Right lobe of liver (tissue), 4 donors: ENCODE measurements at regions not wholly inside any gene's neighbourhood (a gene's known extent, or its start where the extent isn't known, plus 50 kb on each side); places are given as distances from the start of the nearest gene placed in this dataset.

ENCODE experiments used
- POLR2A ChIP-seq: fragments of 450-650 bp; IDR thresholded peaks from one replicate; pipeline ENCODE4 v1.6.1; 2017; ENCODE audit warnings: antibody characterized with exemption, mild to moderate bottlenecking
- TF ChIP-seq, protein P1 (sequence below), 4 donors: fragments of 200-600 bp in 3 of 4; fragments of 450-650 bp in 1 of 4; IDR thresholded peaks; one replicate each; pipeline versions ENCODE4 v1.5.1 to v1.8.0; 2016 to 2022; ENCODE audit warnings: antibody characterized with exemption in 4 of 4, mild to moderate bottlenecking in 2 of 4
- donor health status: DM: no; HTN: no; CAD: no.
- donor health status: DM: no; HTN: no; CAD: no.
- donor health status: DM: no; HTN: yes; CAD: no.

DNA sequence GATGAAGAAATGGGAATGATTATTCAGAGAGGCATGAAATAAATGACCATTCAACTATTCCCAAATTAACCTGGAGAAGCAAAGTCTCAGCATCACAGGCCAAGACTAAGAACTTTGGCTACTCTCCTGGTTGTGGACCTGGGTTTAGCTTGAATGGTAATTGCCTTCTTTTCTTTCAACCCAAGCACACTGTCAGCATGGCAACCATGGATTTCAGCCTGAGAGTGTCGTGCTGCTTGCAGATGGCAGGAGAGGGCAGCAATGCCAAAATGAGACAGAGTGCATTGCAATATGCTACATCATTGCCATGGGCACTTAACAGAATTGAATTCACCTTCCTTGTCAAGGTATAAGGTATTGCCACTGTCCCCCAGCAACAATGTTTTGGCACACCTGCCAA is 767.2 kb downstream of the REEP3 start:
- TF ChIP-seq, protein P1, sequence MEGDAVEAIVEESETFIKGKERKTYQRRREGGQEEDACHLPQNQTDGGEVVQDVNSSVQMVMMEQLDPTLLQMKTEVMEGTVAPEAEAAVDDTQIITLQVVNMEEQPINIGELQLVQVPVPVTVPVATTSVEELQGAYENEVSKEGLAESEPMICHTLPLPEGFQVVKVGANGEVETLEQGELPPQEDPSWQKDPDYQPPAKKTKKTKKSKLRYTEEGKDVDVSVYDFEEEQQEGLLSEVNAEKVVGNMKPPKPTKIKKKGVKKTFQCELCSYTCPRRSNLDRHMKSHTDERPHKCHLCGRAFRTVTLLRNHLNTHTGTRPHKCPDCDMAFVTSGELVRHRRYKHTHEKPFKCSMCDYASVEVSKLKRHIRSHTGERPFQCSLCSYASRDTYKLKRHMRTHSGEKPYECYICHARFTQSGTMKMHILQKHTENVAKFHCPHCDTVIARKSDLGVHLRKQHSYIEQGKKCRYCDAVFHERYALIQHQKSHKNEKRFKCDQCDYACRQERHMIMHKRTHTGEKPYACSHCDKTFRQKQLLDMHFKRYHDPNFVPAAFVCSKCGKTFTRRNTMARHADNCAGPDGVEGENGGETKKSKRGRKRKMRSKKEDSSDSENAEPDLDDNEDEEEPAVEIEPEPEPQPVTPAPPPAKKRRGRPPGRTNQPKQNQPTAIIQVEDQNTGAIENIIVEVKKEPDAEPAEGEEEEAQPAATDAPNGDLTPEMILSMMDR (IDR thresholded peaks at IDR 0.05) = no peak
- TF ChIP-seq POLR2A = no peak
